CD14-positive monocyte (primary cell): ENCODE measurements at regions not wholly inside any gene's neighbourhood (a gene's known extent, or its start where the extent isn't known, plus 50 kb on each side); places are given as distances from the start of the nearest gene placed in this dataset.

Experiments
- DNase-seq, 3 donors: peaks; one replicate each; pipeline ENCODE4 v3.0.0-alpha.2; 2011 to 2022
- H2AFZ ChIP-seq: 2 replicates; pipeline ENCODE4 v1.6.0; 2012; ENCODE audit warnings: mild to moderate bottlenecking, low read depth, low read length, inconsistent platforms; ENCODE audit not compliant: insufficient read depth, poor library complexity, severe bottlenecking
- H3K27ac ChIP-seq, 2 donors: 1 replicate in 1 of 2; 2 replicates in 1 of 2; pipeline ENCODE4 v1.5.1; 2012 to 2013; ENCODE audit warnings: low read length in 2 of 2, control low read depth in 1 of 2, inconsistent platforms in 1 of 2, low read depth in 1 of 2, mild to moderate bottlenecking in 1 of 2
- H3K27me3 ChIP-seq, 2 donors: one replicate each; pipeline versions ENCODE4 v1.6.0 to v1.6.1; 2011 to 2013; ENCODE audit warnings: low read length in 2 of 2; ENCODE audit not compliant: control insufficient read depth in 2 of 2, insufficient read depth in 2 of 2
- H3K36me3 ChIP-seq, 2 donors: replicated peaks in 1 of 2; 1 replicate in 1 of 2; 2 replicates in 1 of 2; pipeline versions ENCODE4 v1.5.1 to v1.6.1; 2012 to 2013; ENCODE audit warnings: low read length in 2 of 2, control low read depth in 1 of 2, inconsistent platforms in 1 of 2, mild to moderate bottlenecking in 1 of 2; ENCODE audit not compliant: insufficient read depth in 2 of 2, control insufficient read depth in 1 of 2
- H3K4me1 ChIP-seq, 2 donors: 1 replicate in 1 of 2; 2 replicates in 1 of 2; pipeline versions ENCODE4 v1.5.1 to v1.6.1; 2012 to 2013; ENCODE audit warnings: low read length in 2 of 2, control low read depth in 1 of 2, inconsistent platforms in 1 of 2, mild to moderate bottlenecking in 1 of 2, moderate library complexity in 1 of 2; ENCODE audit not compliant: insufficient read depth in 2 of 2, control insufficient read depth in 1 of 2
- H3K4me2 ChIP-seq: replicated peaks from 2 replicates; pipeline ENCODE3; 2012; ENCODE audit warnings: low read length, moderate library complexity, mild to moderate bottlenecking; ENCODE audit not compliant: poor library complexity, severe bottlenecking; ENCODE audit errors: extremely low read depth
- H3K4me3 ChIP-seq, 3 experiments: fragments of 200-600 bp in 1 of 3; sonication (generic) in 1 of 3; replicated peaks in 1 of 3; 1 replicate in 2 of 3; 2 replicates in 1 of 3; pipeline ENCODE4 v1.5.1; 2011 to 2013; ENCODE audit warnings: low read length in 3 of 3, mild to moderate bottlenecking in 3 of 3, control low read depth in 2 of 3, low read depth in 2 of 3, inconsistent platforms in 1 of 3, moderate library complexity in 1 of 3
- H3K79me2 ChIP-seq: 2 replicates; pipeline ENCODE4 v1.6.0; 2012; ENCODE audit warnings: mild to moderate bottlenecking, control low read depth, inconsistent platforms, low read length, moderate library complexity; ENCODE audit not compliant: insufficient read depth
- H3K9ac ChIP-seq: 2 replicates; pipeline ENCODE4 v1.6.0; 2017; ENCODE audit warnings: low read length, mild to moderate bottlenecking; ENCODE audit not compliant: insufficient read depth, poor library complexity, severe bottlenecking
- H3K9me3 ChIP-seq, 2 donors: replicated peaks in 1 of 2; 1 replicate in 1 of 2; 2 replicates in 1 of 2; pipeline versions ENCODE4 v1.5.1 to v1.6.1; 2012 to 2013; ENCODE audit warnings: low read length in 2 of 2, control low read depth in 1 of 2; ENCODE audit not compliant: control insufficient read depth in 1 of 2, insufficient read depth in 1 of 2
- H4K20me1 ChIP-seq: 2 replicates; pipeline ENCODE4 v1.6.0; 2012; ENCODE audit warnings: mild to moderate bottlenecking, low read length, control low read depth, moderate library complexity; ENCODE audit not compliant: insufficient read depth
- H3K27ac Mint-ChIP-seq, 7 donors: one replicate each; pipeline ENCODE4 v1.8.0; 2020; ENCODE audit warnings: mild to moderate bottlenecking in 7 of 7, mixed read lengths in 7 of 7, moderate library complexity in 6 of 7, inconsistent platforms in 2 of 7
- H3K27me3 Mint-ChIP-seq, 3 donors: one replicate each; pipeline ENCODE4 v1.8.0; 2021 to 2022; ENCODE audit warnings: low read depth in 3 of 3, mild to moderate bottlenecking in 3 of 3, mixed read lengths in 3 of 3, moderate library complexity in 3 of 3, inconsistent platforms in 1 of 3
- H3K36me3 Mint-ChIP-seq, 2 donors: one replicate each; pipeline ENCODE4 v1.8.0; 2020; ENCODE audit warnings: mixed read lengths in 2 of 2, inconsistent platforms in 1 of 2, mild to moderate bottlenecking in 1 of 2
- H3K4me1 Mint-ChIP-seq: one replicate; pipeline ENCODE4 v1.8.0; 2020; ENCODE audit warnings: mild to moderate bottlenecking, mixed read lengths
- H3K4me3 Mint-ChIP-seq, 2 donors: one replicate each; pipeline ENCODE4 v1.8.0; 2020; ENCODE audit warnings: mild to moderate bottlenecking in 2 of 2, mixed read lengths in 2 of 2, moderate library complexity in 1 of 2
- H3K9me3 Mint-ChIP-seq, 7 donors: one replicate each; pipeline ENCODE4 v1.8.0; 2020 to 2022; ENCODE audit warnings: mixed read lengths in 7 of 7, mild to moderate bottlenecking in 6 of 7, moderate library complexity in 6 of 7, inconsistent platforms in 2 of 7
- CTCF ChIP-seq: fragments of 200-600 bp; IDR thresholded peaks from one replicate; pipeline ENCODE4 v1.8.0; 2022; ENCODE audit warnings: antibody characterized with exemption, mild to moderate bottlenecking
- WGBS: methylation state at CpG from one replicate; pipeline ENCODE4 v1.1.5; 2013; ENCODE audit warnings: missing lambda C conversion rate; ENCODE audit not compliant: insufficient coverage; 5-methylcytosine and 5-hydroxymethylcytosine counted together
- intact Hi-C, 2 donors: fragments of 100-400 bp; cut with micrococcal nuclease; formaldehyde crosslinking; loops; one replicate each; pipeline versions ENCODE4 v1.15.0 to v1.15.1; 2023

- H3K27me3 Mint-ChIP-seq, result no peaks in the 10 kb centered on the region
- H3K4me2 ChIP-seq, result no peak overlapping the region
- no peaks in the 10 kb centered on the region for H3K79me2 ChIP-seq
- no peak overlapping the region for H2AFZ ChIP-seq
- no peak overlapping the region for H3K4me3 ChIP-seq
- no peak overlapping the region for H3K27ac Mint-ChIP-seq
- H3K36me3 ChIP-seq, result no peaks in the 10 kb centered on the region
- H3K4me1 ChIP-seq, result no peaks in the 10 kb centered on the region
- H3K27me3 ChIP-seq, result no peaks in the 10 kb centered on the region
- no peaks in the 10 kb centered on the region for H3K4me1 Mint-ChIP-seq
- no peaks in the 10 kb centered on the region for H3K9me3 ChIP-seq
- no peak overlapping the region for H3K9ac ChIP-seq
- H3K4me3 Mint-ChIP-seq, result no peak overlapping the region
- intact Hi-C loops, result no loop called here
- TF ChIP-seq CTCF, result no peak
- no peak overlapping the region for H3K27ac ChIP-seq
- H3K9me3 Mint-ChIP-seq, result peaks cover 0 to 6% (median 3%) of the 10 kb centered on the region in 7 donors
- no peak for DNase-seq
- H3K36me3 Mint-ChIP-seq, result no peaks in the 10 kb centered on the region
- 100% methylated on average over 1 of the region's 2 CpGs for WGBS
- H4K20me1 ChIP-seq, result no peaks in the 10 kb centered on the region
Measured at GRCh38 chr4:66655505-66655904, 889.8 kb downstream of the CENPC start.

- H3K27me3 ChIP-seq, result no peaks in the 10 kb centered on the region
- H3K27ac Mint-ChIP-seq, result no peak overlapping the region
- H3K27me3 Mint-ChIP-seq, result no peaks in the 10 kb centered on the region
- H3K9me3 ChIP-seq, result no peaks in the 10 kb centered on the region
- H3K9ac ChIP-seq, result no peak overlapping the region
- intact Hi-C loops, result no loop called here
- no peak overlapping the region for H2AFZ ChIP-seq
- no peaks in the 10 kb centered on the region for H3K4me1 Mint-ChIP-seq
- H3K4me3 ChIP-seq, result no peak overlapping the region
- H3K4me3 Mint-ChIP-seq, result no peak overlapping the region
- H3K9me3 Mint-ChIP-seq, result peaks cover 0 to 6% (median 2%) of the 10 kb centered on the region in 7 donors
- no peaks in the 10 kb centered on the region for H3K79me2 ChIP-seq
- no peaks in the 10 kb centered on the region for H3K36me3 ChIP-seq
- H3K36me3 Mint-ChIP-seq, result no peaks in the 10 kb centered on the region
- H4K20me1 ChIP-seq, result no peaks in the 10 kb centered on the region
- no peak for TF ChIP-seq CTCF
- H3K4me1 ChIP-seq, result no peaks in the 10 kb centered on the region
- no peak overlapping the region for H3K27ac ChIP-seq
- WGBS, result no CpG with 5 or more reads among the region's 2 CpGs
- DNase-seq, result no peak
- no peak overlapping the region for H3K4me2 ChIP-seq
Measured at GRCh38 chr4:66653937-66654336, 891.4 kb downstream of the CENPC start.
